ENCODE measurements at regions not wholly inside any gene's neighbourhood (a gene's known extent, or its start where the extent isn't known, plus 50 kb on each side); places are given as distances from the start of the nearest gene placed in this dataset.

- Histone ChIP-seq H3K27ac (no peak overlapping the region), H3K9me3 (ENCODE audit: low read depth) (no peaks in the 10 kb centered on the region), H3K27me3 (no peaks in the 10 kb centered on the region), H3K4me3 (no peak overlapping the region), H3K36me3 (no peaks in the 10 kb centered on the region), H3K4me1 (ENCODE audit: low read depth) (no peaks in the 10 kb centered on the region)
- no peak for DNase-seq (ENCODE audit: low read depth in 1 of 2, low spot score in 1 of 2)
- TF ChIP-seq CTCF (IDR thresholded peaks at IDR 0.05; ENCODE audit: low read depth, low read length), result no peak
Measured at GRCh38 chr18:55121397-55122170, 162.3 kb upstream of the CCDC68 start.

- no peaks in the 10 kb centered on the region for H3K27me3 ChIP-seq
- no peaks in the 10 kb centered on the region for H3K9me3 ChIP-seq (ENCODE audit: low read depth)
- H3K27ac ChIP-seq, result no peak overlapping the region
- H3K4me3 ChIP-seq, result no peak overlapping the region
- H3K36me3 ChIP-seq, result no peaks in the 10 kb centered on the region
- DNase-seq (ENCODE audit: low read depth in 1 of 2, low spot score in 1 of 2), result no peak
- no peak for TF ChIP-seq CTCF (IDR thresholded peaks at IDR 0.05; ENCODE audit: low read depth, low read length)
- no peaks in the 10 kb centered on the region for H3K4me1 ChIP-seq (ENCODE audit: low read depth)
Measured at GRCh38 chr18:55120896-55121295, 161.6 kb upstream of the CCDC68 start.

- Histone ChIP-seq H3K9me3 (ENCODE audit: low read depth) (no peaks in the 10 kb centered on the region), H3K4me1 (ENCODE audit: low read depth) (no peaks in the 10 kb centered on the region), H3K4me3 (no peak overlapping the region), H3K27ac (no peak overlapping the region), H3K27me3 (no peaks in the 10 kb centered on the region), H3K36me3 (no peaks in the 10 kb centered on the region)
- peak in 1 of 2 donors; percentile 69 for DNase-seq (ENCODE audit: low read depth in 1 of 2, low spot score in 1 of 2)
- no peak for TF ChIP-seq CTCF (IDR thresholded peaks at IDR 0.05; ENCODE audit: low read depth, low read length)
Measured at GRCh38 chr18:55119434-55119833, 160.2 kb upstream of the CCDC68 start.

GRCh38 chr18:55119016-55119415 lies 159.8 kb upstream of the CCDC68 start:
- Histone ChIP-seq H3K4me1 (ENCODE audit: low read depth) (no peaks in the 10 kb centered on the region), H3K4me3 (no peak overlapping the region), H3K27ac (no peak overlapping the region), H3K36me3 (no peaks in the 10 kb centered on the region), H3K27me3 (no peaks in the 10 kb centered on the region), H3K9me3 (ENCODE audit: low read depth) (no peaks in the 10 kb centered on the region)
- DNase-seq (ENCODE audit: low read depth in 1 of 2, low spot score in 1 of 2), result no peak
- no peak for TF ChIP-seq CTCF (IDR thresholded peaks at IDR 0.05; ENCODE audit: low read depth, low read length)

- no peak for DNase-seq (ENCODE audit: low read depth in 1 of 2, low spot score in 1 of 2)
- no peak overlapping the region for H3K4me3 ChIP-seq
- no peaks in the 10 kb centered on the region for H3K36me3 ChIP-seq
- H3K27me3 ChIP-seq, result no peaks in the 10 kb centered on the region
- no peaks in the 10 kb centered on the region for H3K9me3 ChIP-seq (ENCODE audit: low read depth)
- no peak for TF ChIP-seq CTCF (IDR thresholded peaks at IDR 0.05; ENCODE audit: low read depth, low read length)
- no peaks in the 10 kb centered on the region for H3K4me1 ChIP-seq (ENCODE audit: low read depth)
- H3K27ac ChIP-seq, result no peak overlapping the region
Measured at GRCh38 chr18:55116863-55117262, 157.6 kb upstream of the CCDC68 start.
